Heart right ventricle (tissue), 16 donors: ENCODE measurements at regions not wholly inside any gene's neighbourhood (a gene's known extent, or its start where the extent isn't known, plus 50 kb on each side); places are given as distances from the start of the nearest gene placed in this dataset.

Experiments
- ATAC-seq, 8 donors: fragments of 200-7000 bp; cut with Tn5 transposase; one replicate each; pipeline ENCODE4 v1.9.1; 2020; ENCODE audit warnings: mild to moderate bottlenecking in 8 of 8, moderate library complexity in 8 of 8, moderate number of reproducible peaks in 1 of 8
- DNase-seq, 2 donors: peaks; one replicate each; pipeline ENCODE4 v3.0.0-alpha.2; 2020
- H3K27ac ChIP-seq, 10 donors: fragments of 200-600 bp; sonication (generic) in 2 of 10; one replicate each; pipeline versions ENCODE4 v1.5.0 to v1.8.0; 2020 to 2022; ENCODE audit warnings: mild to moderate bottlenecking in 3 of 10
- H3K27me3 ChIP-seq, 7 donors: fragments of 200-600 bp; one replicate each; pipeline ENCODE4 v1.8.0; 2021 to 2022; ENCODE audit warnings: mild to moderate bottlenecking in 2 of 7
- H3K36me3 ChIP-seq, 9 donors: fragments of 200-600 bp; sonication (generic) in 1 of 9; one replicate each; pipeline versions ENCODE4 v1.5.0 to v1.8.0; 2020 to 2022; ENCODE audit warnings: mild to moderate bottlenecking in 2 of 9
- H3K4me1 ChIP-seq, 9 donors: fragments of 200-600 bp; sonication (generic) in 1 of 9; one replicate each; pipeline versions ENCODE4 v1.5.0 to v1.8.0; 2020 to 2022; ENCODE audit warnings: mild to moderate bottlenecking in 4 of 9
- H3K4me3 ChIP-seq, 10 donors: fragments of 200-600 bp; sonication (generic) in 2 of 10; one replicate each; pipeline versions ENCODE4 v1.5.0 to v1.8.0; 2020 to 2022; ENCODE audit warnings: mild to moderate bottlenecking in 7 of 10, moderate library complexity in 2 of 10
- H3K9me3 ChIP-seq, 11 donors: fragments of 200-600 bp in 10 of 11; sonication (generic) in 2 of 11; one replicate each; pipeline versions ENCODE4 v1.5.0 to v1.8.0; 2013 to 2022; ENCODE audit warnings: mild to moderate bottlenecking in 2 of 11, control low read depth in 1 of 11, moderate library complexity in 1 of 11
- CTCF ChIP-seq, 9 donors: fragments of 200-600 bp; sonication (generic) in 2 of 9; IDR thresholded peaks; one replicate each; pipeline versions ENCODE4 v1.5.0 to v1.8.0; 2021 to 2022; ENCODE audit warnings: antibody characterized with exemption in 9 of 9, mild to moderate bottlenecking in 5 of 9, moderate library complexity in 1 of 9
- WGBS, 2 donors: extraction: QIAGEN DNeasy Blood & Tissue Kit; methylation state at CpG; one replicate each; pipeline ENCODE4 v1.1.7; 2013; ENCODE audit warnings: inconsistent platforms in 1 of 2; 5-methylcytosine and 5-hydroxymethylcytosine counted together
- intact Hi-C, 10 donors: fragments of 100-400 bp; cut with DNase I; formaldehyde crosslinking; loops; one replicate each; pipeline versions ENCODE4 v1.11.1 to v1.14.2; 2022
- donor health status: Arrhythmogenic right ventricular cardiomyopathy.
- donor health status: ischemic (EF 13 %, LVEDD 7.1; RV severe dilation, severe dysfunction).
- donor health status: healthy with polysubstance abuse.
- donor health status: DM: no; HTN: yes; CAD: no.
- donor health status: DM: no; HTN: no; CAD: no.
- donor health status: ischemic (EF 25% LVEDD 6.9; RV normal size, moderate dysfunction).
- donor health status: ischemic (EF 25% LVEDD 5.7; RV mildly dilated, moderate dysfunction).
- donor health status: healthy.
- donor health status: DM: yes; HTN: yes; CAD: no.
- donor health status: Ischemic cardiomyopathy.
- donor health status: ischemic (EF 35%, LVEDD 5.7; RV mildly dilated, moderate dysfunction).
- donor health status: nonischemic (EF 11% LVEDD 7.7; RV severe dilation, severe dysfunction).
- donor health status: DM: yes; HTN: yes; CAD: no.
- donor health status: PGD.
- donor health status: ischemic (EF 29% LVEDD 5.4; RV normal size, mild dysfunction).
- donor health status: nonischemic (EF 23%, LVEDD 6.1; RV moderate dilation, normal function).

DNA sequence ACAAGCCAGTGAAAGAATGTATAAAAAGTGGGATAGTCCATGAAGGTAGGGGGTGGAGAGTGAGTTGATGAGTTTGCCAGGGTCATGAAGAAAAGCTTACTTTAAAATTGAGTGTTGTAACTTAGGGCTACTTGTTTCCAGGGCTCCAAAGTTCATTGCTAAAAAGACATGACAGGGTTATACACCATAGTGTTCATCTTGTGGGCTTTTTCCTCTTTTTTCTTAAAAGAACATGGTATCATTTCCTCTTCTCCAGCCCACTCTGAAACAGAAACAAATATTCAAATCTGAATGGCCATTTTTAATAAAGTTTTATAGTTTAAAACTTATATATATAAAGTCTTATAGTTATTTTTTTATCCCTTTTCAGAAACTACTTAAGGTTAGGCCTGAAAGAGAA, 115.7 kb upstream of the SMC2 start:
- H3K27me3 ChIP-seq = no peaks in the 10 kb centered on the region
- H3K4me3 ChIP-seq = no peak overlapping the region
- intact Hi-C loops = no loop called here
- no peak for TF ChIP-seq CTCF (IDR thresholded peaks at IDR 0.05)
- H3K4me1 ChIP-seq = no peaks in the 10 kb centered on the region
- H3K27ac ChIP-seq = no peak overlapping the region
- no peak for ATAC-seq
- no peak for DNase-seq
- no peaks in the 10 kb centered on the region for H3K9me3 ChIP-seq
- no peaks in the 10 kb centered on the region for H3K36me3 ChIP-seq

DNA sequence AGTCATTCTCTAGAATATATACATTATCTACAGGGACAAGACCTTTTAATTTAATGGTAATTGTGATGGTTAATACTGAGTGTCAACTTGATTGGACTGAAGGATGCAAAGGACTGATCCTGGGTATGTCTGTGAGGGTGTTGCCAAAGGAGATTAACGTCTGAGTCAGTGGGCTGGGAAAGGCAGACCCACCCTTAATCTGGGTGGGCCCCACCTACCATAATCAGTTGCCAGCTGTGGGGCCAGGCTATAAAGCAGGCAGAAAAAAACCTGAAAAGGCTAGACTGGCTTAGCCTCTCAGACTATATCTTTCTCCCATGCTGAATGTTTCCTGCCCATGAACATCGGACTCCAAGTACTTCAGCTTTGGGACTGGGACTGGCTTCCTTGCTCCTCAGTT, 112.2 kb upstream of the SMC2 start:
- no peaks in the 10 kb centered on the region for H3K4me1 ChIP-seq
- DNase-seq (no peak), ATAC-seq (no peak)
- TF ChIP-seq CTCF (IDR thresholded peaks at IDR 0.05) = no peak
- H3K27ac ChIP-seq = no peak overlapping the region
- WGBS, 2 donors = 80 to 82% methylated on average over 2 of the region's 2 CpGs
- intact Hi-C loops = no loop called here
- no peaks in the 10 kb centered on the region for H3K27me3 ChIP-seq
- no peaks in the 10 kb centered on the region for H3K9me3 ChIP-seq
- H3K4me3 ChIP-seq = no peak overlapping the region
- H3K36me3 ChIP-seq = no peaks in the 10 kb centered on the region

- no peak for TF ChIP-seq CTCF (IDR thresholded peaks at IDR 0.05)
Observed at GRCh38 chr9:103985077-103985476, 109.0 kb upstream of the SMC2 start.

GRCh38 chr9:103988821-103989220, 105.3 kb upstream of the SMC2 start:
- H3K9me3 ChIP-seq = no peaks in the 10 kb centered on the region
- WGBS, 2 donors = 61 to 71% methylated on average over 2 of the region's 2 CpGs
- no peak overlapping the region for H3K27ac ChIP-seq
- no peak for ATAC-seq
- intact Hi-C loops = no loop called here
- no peaks in the 10 kb centered on the region for H3K4me1 ChIP-seq
- H3K27me3 ChIP-seq = no peaks in the 10 kb centered on the region
- H3K36me3 ChIP-seq = no peaks in the 10 kb centered on the region
- no peak for TF ChIP-seq CTCF (IDR thresholded peaks at IDR 0.05)
- no peak overlapping the region for H3K4me3 ChIP-seq
- no peak for DNase-seq

More at GRCh38 chr9:103985077-103985476, 109.0 kb upstream of the SMC2 start:
- H3K4me3 ChIP-seq = no peak overlapping the region
- no peak for ATAC-seq
- no peak for DNase-seq
- no peaks in the 10 kb centered on the region for H3K9me3 ChIP-seq
- H3K27me3 ChIP-seq = no peaks in the 10 kb centered on the region
- no peaks in the 10 kb centered on the region for H3K36me3 ChIP-seq
- intact Hi-C loops = no loop called here
- H3K27ac ChIP-seq = no peak overlapping the region
- no peaks in the 10 kb centered on the region for H3K4me1 ChIP-seq
- 35 to 78% methylated on average over 1 of the region's 1 CpG for WGBS, 2 donors

GRCh38 chr9:103990311-103990710, 103.8 kb upstream of the SMC2 start:
- TF ChIP-seq CTCF (IDR thresholded peaks at IDR 0.05) = no peak
- ATAC-seq (no peak), DNase-seq (no peak)
- intact Hi-C loops = no loop called here
- H3K4me1 ChIP-seq = no peaks in the 10 kb centered on the region
- WGBS, 2 donors = 89% methylated on average over 2 of the region's 2 CpGs
- H3K9me3 ChIP-seq = no peaks in the 10 kb centered on the region
- H3K27me3 ChIP-seq = no peaks in the 10 kb centered on the region
- H3K36me3 ChIP-seq = no peaks in the 10 kb centered on the region
- no peak overlapping the region for H3K4me3 ChIP-seq
- H3K27ac ChIP-seq = no peak overlapping the region
